ENCODE measurements at regions not wholly inside any gene's neighbourhood (a gene's known extent, or its start where the extent isn't known, plus 50 kb on each side); places are given as distances from the start of the nearest gene placed in this dataset.

DNA sequence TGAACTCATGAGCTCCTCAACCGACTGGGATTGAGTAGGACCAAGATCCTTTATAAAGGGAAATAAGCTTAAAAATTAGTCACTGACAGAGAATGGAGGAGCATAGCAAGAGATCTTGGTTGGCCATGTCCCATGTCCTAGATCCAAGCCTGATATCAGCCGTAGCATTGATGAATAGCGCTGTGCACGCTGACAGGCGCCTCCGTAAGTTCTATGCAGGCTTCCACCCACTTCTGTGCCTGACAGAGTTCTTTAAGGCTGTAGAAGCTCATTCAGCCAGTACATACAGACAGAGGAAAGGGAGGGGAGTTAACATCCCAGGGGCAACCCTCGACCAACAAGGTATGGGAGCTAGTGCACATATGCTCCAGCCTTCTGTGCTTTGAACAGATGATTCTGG lies 251.7 kb upstream of the TBC1D5 start:
- H3K9ac ChIP-seq (ENCODE audit: low read length) = no peak overlapping the region
- H3K27me3 ChIP-seq (ENCODE audit: insufficient read depth, low read length) = no peaks in the 10 kb centered on the region
- Mint-ChIP-seq H3K4me3 (ENCODE audit: unreplicated experiment) (no peak overlapping the region), H3K4me1 (ENCODE audit: low read depth, unreplicated experiment) (peaks cover 2% of the 10 kb centered on the region), H3K27me3 (ENCODE audit: low read depth, unreplicated experiment) (peaks cover 2% of the 10 kb centered on the region), H3K9me3 (ENCODE audit: unreplicated experiment) (no peaks in the 10 kb centered on the region), H3K27ac (ENCODE audit: unreplicated experiment) (no peak overlapping the region), H3K36me3 (ENCODE audit: low read depth, unreplicated experiment) (no peaks in the 10 kb centered on the region)
- no peak overlapping the region for H2AFZ ChIP-seq (ENCODE audit: low read depth, low read length)
- TF ChIP-seq EZH2 (IDR thresholded peaks at IDR 0.05; ENCODE audit: insufficient read depth, low read length) = no peak
- no peaks in the 10 kb centered on the region for H4K20me1 ChIP-seq (ENCODE audit: insufficient read depth, low read length)
- no peaks in the 10 kb centered on the region for H3K36me3 ChIP-seq (ENCODE audit: insufficient read depth, low read length)
- H3K4me1 ChIP-seq (ENCODE audit: insufficient read depth, low read length) = no peaks in the 10 kb centered on the region
- H3K4me3 ChIP-seq (ENCODE audit: insufficient read depth, low read depth, low read length) = no peak overlapping the region
- H3K79me2 ChIP-seq (ENCODE audit: insufficient read depth, low read length) = no peaks in the 10 kb centered on the region
- DNase-seq (ENCODE audit: low read depth) = no peak
- H3K27ac ChIP-seq (ENCODE audit: low read depth, low read length) = no peak overlapping the region
- FAIRE-seq = no peak
- no peak overlapping the region for H3K4me2 ChIP-seq (ENCODE audit: low read length)
- H3K9me3 ChIP-seq (ENCODE audit: insufficient read depth, low read depth, low read length) = no peaks in the 10 kb centered on the region

GRCh38 chr3:17990390-17990789 lies 248.0 kb upstream of the TBC1D5 start:
- TF ChIP-seq EZH2 (IDR thresholded peaks at IDR 0.05; ENCODE audit: insufficient read depth, low read length) (no peak), CTCF (IDR thresholded peaks at IDR 0.05; ENCODE audit: insufficient read depth, low read depth, low read length) (no peak)
- Mint-ChIP-seq H3K27ac (ENCODE audit: unreplicated experiment) (no peak overlapping the region), H3K4me3 (ENCODE audit: unreplicated experiment) (no peak overlapping the region), H3K4me1 (ENCODE audit: low read depth, unreplicated experiment) (peaks cover 3% of the 10 kb centered on the region), H3K27me3 (ENCODE audit: low read depth, unreplicated experiment) (peaks cover 2% of the 10 kb centered on the region), H3K36me3 (ENCODE audit: low read depth, unreplicated experiment) (no peaks in the 10 kb centered on the region), H3K9me3 (ENCODE audit: unreplicated experiment) (no peaks in the 10 kb centered on the region)
- Histone ChIP-seq H3K9ac (ENCODE audit: low read length) (no peak overlapping the region), H3K27me3 (ENCODE audit: insufficient read depth, low read length) (no peaks in the 10 kb centered on the region), H3K4me1 (ENCODE audit: insufficient read depth, low read length) (no peaks in the 10 kb centered on the region), H3K79me2 (ENCODE audit: insufficient read depth, low read length) (no peaks in the 10 kb centered on the region), H3K4me2 (ENCODE audit: low read length) (no peak overlapping the region), H3K27ac (ENCODE audit: low read depth, low read length) (no peak overlapping the region), H2AFZ (ENCODE audit: low read depth, low read length) (no peak overlapping the region), H3K4me3 (ENCODE audit: insufficient read depth, low read depth, low read length) (no peak overlapping the region), H4K20me1 (ENCODE audit: insufficient read depth, low read length) (no peaks in the 10 kb centered on the region), H3K36me3 (ENCODE audit: insufficient read depth, low read length) (no peaks in the 10 kb centered on the region), H3K9me3 (ENCODE audit: insufficient read depth, low read depth, low read length) (no peaks in the 10 kb centered on the region)
- FAIRE-seq (no peak), DNase-seq (ENCODE audit: low read depth) (no peak)

- Histone ChIP-seq H3K9me3 (ENCODE audit: insufficient read depth, low read depth, low read length) (no peaks in the 10 kb centered on the region), H3K79me2 (ENCODE audit: insufficient read depth, low read length) (no peaks in the 10 kb centered on the region), H3K4me2 (ENCODE audit: low read length) (no peak overlapping the region), H3K9ac (ENCODE audit: low read length) (no peak overlapping the region), H3K4me3 (ENCODE audit: insufficient read depth, low read depth, low read length) (no peak overlapping the region), H3K27me3 (ENCODE audit: insufficient read depth, low read length) (peaks cover 5% of the 10 kb centered on the region), H3K4me1 (ENCODE audit: insufficient read depth, low read length) (no peaks in the 10 kb centered on the region), H4K20me1 (ENCODE audit: insufficient read depth, low read length) (no peaks in the 10 kb centered on the region), H2AFZ (ENCODE audit: low read depth, low read length) (no peak overlapping the region), H3K36me3 (ENCODE audit: insufficient read depth, low read length) (no peaks in the 10 kb centered on the region), H3K27ac (ENCODE audit: low read depth, low read length) (no peak overlapping the region)
- H3K27ac Mint-ChIP-seq (ENCODE audit: unreplicated experiment) = no peak overlapping the region
- FAIRE-seq (no peak), DNase-seq (ENCODE audit: low read depth) (no peak)
- H3K27me3 Mint-ChIP-seq (ENCODE audit: low read depth, unreplicated experiment) = no peaks in the 10 kb centered on the region
- H3K4me3 Mint-ChIP-seq (ENCODE audit: unreplicated experiment) = no peak overlapping the region
- no peaks in the 10 kb centered on the region for H3K9me3 Mint-ChIP-seq (ENCODE audit: unreplicated experiment)
- H3K36me3 Mint-ChIP-seq (ENCODE audit: low read depth, unreplicated experiment) = no peaks in the 10 kb centered on the region
- TF ChIP-seq CTCF (IDR thresholded peaks at IDR 0.05; ENCODE audit: insufficient read depth, low read depth, low read length) (no peak), EZH2 (IDR thresholded peaks at IDR 0.05; ENCODE audit: insufficient read depth, low read length) (no peak)
- H3K4me1 Mint-ChIP-seq (ENCODE audit: low read depth, unreplicated experiment) = peaks cover 3% of the 10 kb centered on the region
Observed at GRCh38 chr3:17986348-17986816, 244.0 kb upstream of the TBC1D5 start.

Measured in astrocyte (in vitro differentiated cells and primary cell).